Retinal pigment epithelial cell (primary cell): ENCODE measurements at regions not wholly inside any gene's neighbourhood (a gene's known extent, or its start where the extent isn't known, plus 50 kb on each side); places are given as distances from the start of the nearest gene placed in this dataset.
"Not testable (repeated sequence)": the region's sequence is repeated elsewhere in the genome, so short reads cannot be mapped to it uniquely, and the experiment has no call there.

Experiments used
- DNase-seq: peaks from one replicate; pipeline ENCODE4 v3.0.0-alpha.2; 2010; ENCODE audit warnings: low read depth
- H3K4me3 ChIP-seq: 2 replicates; pipeline ENCODE4 v1.5.1; 2011; ENCODE audit warnings: mild to moderate bottlenecking, low read length, control low read depth, moderate library complexity
- CTCF ChIP-seq: conservative IDR thresholded peaks from 2 replicates; pipeline ENCODE4 v1.5.1; 2011; ENCODE audit warnings: low read depth, low read length, control low read depth, inconsistent platforms

GRCh38 chr18:64384101-64384500 lies 235.2 kb upstream of the LINC00305 start:
- DNase-seq: no peak
- H3K4me3 ChIP-seq: no peak overlapping the region
- TF ChIP-seq CTCF: no peak

- no peak overlapping the region for H3K4me3 ChIP-seq
- DNase-seq: no peak
- TF ChIP-seq CTCF: no peak
Observed at GRCh38 chr18:64380117-64380516, 231.2 kb upstream of the LINC00305 start.

GRCh38 chr18:64379662-64380061 lies 230.8 kb upstream of the LINC00305 start:
- no peak for DNase-seq
- TF ChIP-seq CTCF: no peak
- H3K4me3 ChIP-seq: no peak overlapping the region

- TF ChIP-seq CTCF: no peak
- no peak for DNase-seq
- H3K4me3 ChIP-seq: no peak overlapping the region
Observed at GRCh38 chr18:64377446-64377845, 228.6 kb upstream of the LINC00305 start.

- TF ChIP-seq CTCF: no peak
- no peak overlapping the region for H3K4me3 ChIP-seq
- DNase-seq: no peak
Observed at GRCh38 chr18:64372850-64373249, 224.0 kb upstream of the LINC00305 start.

GRCh38 chr18:64369830-64370440 lies 221.0 kb upstream of the LINC00305 start:
- not testable (repeated sequence) for DNase-seq, H3K4me3 ChIP-seq

- H3K4me3 ChIP-seq: no peak overlapping the region
- no peak for DNase-seq
- no peak for TF ChIP-seq CTCF
Observed at GRCh38 chr18:64365106-64365505, 216.2 kb upstream of the LINC00305 start.

- no peak overlapping the region for H3K4me3 ChIP-seq
- DNase-seq: no peak
- no peak for TF ChIP-seq CTCF
Observed at GRCh38 chr18:64337673-64338072, 188.8 kb upstream of the LINC00305 start.
